ENCODE measurements at regions not wholly inside any gene's neighbourhood (a gene's known extent, or its start where the extent isn't known, plus 50 kb on each side); places are given as distances from the start of the nearest gene placed in this dataset.

DNA sequence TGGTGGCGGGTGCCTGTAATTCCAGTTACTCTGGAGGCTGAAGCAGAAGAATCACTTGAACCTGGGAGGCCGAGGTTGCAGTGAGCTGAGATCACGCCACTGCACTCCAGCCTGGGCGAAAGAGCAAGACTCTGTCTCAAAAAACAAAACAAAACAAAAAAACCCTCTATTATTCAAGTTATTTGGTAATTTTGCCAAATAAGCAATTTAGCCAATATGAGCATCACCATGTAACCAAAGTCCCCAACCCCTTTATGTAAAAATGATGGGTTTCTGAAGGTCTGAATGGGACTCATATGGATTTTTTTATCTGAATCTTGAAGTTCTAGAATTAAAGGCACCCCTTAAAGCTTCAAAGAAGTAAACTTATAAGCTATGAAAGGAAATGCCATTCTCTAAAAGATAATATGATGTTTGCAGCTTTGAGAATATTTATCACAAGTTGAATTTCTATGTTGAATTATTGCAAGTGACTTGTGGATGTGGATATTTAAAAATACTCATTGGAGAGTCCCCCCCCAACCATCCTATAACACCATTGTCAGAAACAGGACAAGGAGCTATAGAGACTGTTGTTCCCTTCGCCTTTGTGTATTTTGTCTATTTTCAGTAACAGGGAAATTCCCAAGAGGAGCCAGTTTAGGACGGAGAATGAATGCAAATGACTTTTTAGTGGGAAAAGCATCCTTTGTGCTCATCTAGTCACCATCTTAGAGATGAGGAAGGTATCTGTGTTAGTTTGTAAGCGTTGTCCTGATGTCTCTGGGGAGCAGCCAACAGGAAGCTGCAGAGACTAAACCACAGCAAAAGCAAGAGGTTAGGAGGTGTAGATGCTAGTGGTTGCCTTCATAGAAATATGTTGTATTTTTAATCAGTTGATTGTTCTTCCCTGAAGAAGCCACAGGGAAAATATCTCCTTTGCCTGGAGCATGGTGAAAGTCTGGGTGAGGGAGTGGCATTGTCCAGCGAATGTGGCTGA lies 68.3 kb downstream of the TET3 start:
- no peak for TF ChIP-seq POLR2A (IDR thresholded peaks at IDR 0.05)
- TF ChIP-seq, protein P1, sequence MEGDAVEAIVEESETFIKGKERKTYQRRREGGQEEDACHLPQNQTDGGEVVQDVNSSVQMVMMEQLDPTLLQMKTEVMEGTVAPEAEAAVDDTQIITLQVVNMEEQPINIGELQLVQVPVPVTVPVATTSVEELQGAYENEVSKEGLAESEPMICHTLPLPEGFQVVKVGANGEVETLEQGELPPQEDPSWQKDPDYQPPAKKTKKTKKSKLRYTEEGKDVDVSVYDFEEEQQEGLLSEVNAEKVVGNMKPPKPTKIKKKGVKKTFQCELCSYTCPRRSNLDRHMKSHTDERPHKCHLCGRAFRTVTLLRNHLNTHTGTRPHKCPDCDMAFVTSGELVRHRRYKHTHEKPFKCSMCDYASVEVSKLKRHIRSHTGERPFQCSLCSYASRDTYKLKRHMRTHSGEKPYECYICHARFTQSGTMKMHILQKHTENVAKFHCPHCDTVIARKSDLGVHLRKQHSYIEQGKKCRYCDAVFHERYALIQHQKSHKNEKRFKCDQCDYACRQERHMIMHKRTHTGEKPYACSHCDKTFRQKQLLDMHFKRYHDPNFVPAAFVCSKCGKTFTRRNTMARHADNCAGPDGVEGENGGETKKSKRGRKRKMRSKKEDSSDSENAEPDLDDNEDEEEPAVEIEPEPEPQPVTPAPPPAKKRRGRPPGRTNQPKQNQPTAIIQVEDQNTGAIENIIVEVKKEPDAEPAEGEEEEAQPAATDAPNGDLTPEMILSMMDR (IDR thresholded peaks at IDR 0.05): no peak

Data from esophagus squamous epithelium (tissue), 4 donors.